Ishikawa (cell line): ENCODE measurements at regions not wholly inside any gene's neighbourhood (a gene's known extent, or its start where the extent isn't known, plus 50 kb on each side); places are given as distances from the start of the nearest gene placed in this dataset.

Source experiments
- CEBPB ChIP-seq: IDR thresholded peaks from 2 replicates; pipeline ENCODE4 v1.6.1; 2012
- CREB1 ChIP-seq: IDR thresholded peaks from 2 replicates; pipeline ENCODE4 v1.6.1; 2012; ENCODE audit warnings: low read depth
- EGR1 ChIP-seq: IDR thresholded peaks from 2 replicates; pipeline ENCODE4 v1.6.1; 2012
- EP300 ChIP-seq: IDR thresholded peaks from 2 replicates; pipeline ENCODE4 v1.6.1; 2012; ENCODE audit warnings: borderline replicate concordance
- FOXM1 ChIP-seq: IDR thresholded peaks from 2 replicates; pipeline ENCODE4 v1.6.1; 2012; ENCODE audit warnings: low read depth, borderline replicate concordance
- NFIC ChIP-seq: IDR thresholded peaks from 2 replicates; pipeline ENCODE4 v1.6.1; 2012
- RAD21 ChIP-seq: IDR thresholded peaks from 2 replicates; pipeline ENCODE4 v1.6.1; 2012; ENCODE audit warnings: low read depth
- REST ChIP-seq: IDR thresholded peaks from 2 replicates; pipeline ENCODE4 v1.6.1; 2012; ENCODE audit warnings: low read depth, mild to moderate bottlenecking
- TAF1 ChIP-seq: IDR thresholded peaks from 2 replicates; pipeline ENCODE4 v1.6.1; 2012; ENCODE audit warnings: low read depth, mild to moderate bottlenecking
- TCF12 ChIP-seq: IDR thresholded peaks from 2 replicates; pipeline ENCODE4 v1.6.1; 2012; ENCODE audit warnings: low read depth
- TEAD4 ChIP-seq: IDR thresholded peaks from 2 replicates; pipeline ENCODE4 v1.6.1; 2012
- YY1 ChIP-seq: IDR thresholded peaks from 2 replicates; pipeline ENCODE4 v1.6.1; 2012; ENCODE audit warnings: low read depth
- ZBTB7A ChIP-seq: IDR thresholded peaks from 2 replicates; pipeline ENCODE4 v1.6.1; 2012; ENCODE audit warnings: low read depth
- TF ChIP-seq, protein P1 (sequence below): IDR thresholded peaks from 2 replicates; pipeline ENCODE4 v1.6.1; 2012
- TF ChIP-seq, protein P2 (sequence below): IDR thresholded peaks from 2 replicates; pipeline ENCODE4 v1.6.1; 2012

GRCh38 chr1:118335331-118335732 lies 150.3 kb upstream of the SPAG17 start:
- TF ChIP-seq, protein P1, sequence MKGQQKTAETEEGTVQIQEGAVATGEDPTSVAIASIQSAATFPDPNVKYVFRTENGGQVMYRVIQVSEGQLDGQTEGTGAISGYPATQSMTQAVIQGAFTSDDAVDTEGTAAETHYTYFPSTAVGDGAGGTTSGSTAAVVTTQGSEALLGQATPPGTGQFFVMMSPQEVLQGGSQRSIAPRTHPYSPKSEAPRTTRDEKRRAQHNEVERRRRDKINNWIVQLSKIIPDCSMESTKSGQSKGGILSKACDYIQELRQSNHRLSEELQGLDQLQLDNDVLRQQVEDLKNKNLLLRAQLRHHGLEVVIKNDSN: no peak
- no peak for TF ChIP-seq EGR1
- TF ChIP-seq, protein P2, sequence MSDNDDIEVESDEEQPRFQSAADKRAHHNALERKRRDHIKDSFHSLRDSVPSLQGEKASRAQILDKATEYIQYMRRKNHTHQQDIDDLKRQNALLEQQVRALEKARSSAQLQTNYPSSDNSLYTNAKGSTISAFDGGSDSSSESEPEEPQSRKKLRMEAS: no peak
- no peak for TF ChIP-seq REST
- TF ChIP-seq NFIC: no peak
- TF ChIP-seq TAF1: no peak
- TF ChIP-seq TEAD4: no peak
- no peak for TF ChIP-seq EP300
- no peak for TF ChIP-seq CREB1
- no peak for TF ChIP-seq CEBPB
- TF ChIP-seq YY1: no peak
- no peak for TF ChIP-seq FOXM1
- no peak for TF ChIP-seq TCF12
- TF ChIP-seq ZBTB7A: no peak
- TF ChIP-seq RAD21: no peak

DNA sequence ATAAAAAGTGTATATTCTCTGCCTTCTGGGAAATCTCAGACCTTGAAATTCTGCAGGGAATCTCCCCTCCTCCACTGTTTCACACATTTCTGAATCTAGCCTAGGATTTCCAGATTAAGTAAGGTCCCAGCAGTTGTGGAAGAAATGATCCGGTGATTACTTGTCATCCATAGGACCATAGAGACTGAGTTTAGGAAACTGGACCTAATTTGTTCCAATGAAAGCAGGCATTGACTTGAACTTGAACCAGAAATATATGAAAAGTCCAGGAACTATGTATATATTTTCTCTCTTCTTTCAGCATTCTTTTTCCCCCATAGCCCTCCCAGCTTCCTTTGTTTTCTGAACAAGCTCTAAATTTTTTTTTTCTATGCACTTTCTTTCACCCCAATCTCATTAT lies 149.5 kb upstream of the SPAG17 start:
- no peak for TF ChIP-seq TEAD4
- no peak for TF ChIP-seq CREB1
- no peak for TF ChIP-seq NFIC
- no peak for TF ChIP-seq TCF12
- TF ChIP-seq, protein P1: no peak
- no peak for TF ChIP-seq EP300
- TF ChIP-seq FOXM1: no peak
- TF ChIP-seq ZBTB7A: no peak
- TF ChIP-seq EGR1: no peak
- no peak for TF ChIP-seq CEBPB
- no peak for TF ChIP-seq YY1
- no peak for TF ChIP-seq REST
- TF ChIP-seq TAF1: no peak
- TF ChIP-seq, protein P2: no peak
- TF ChIP-seq RAD21: no peak

DNA sequence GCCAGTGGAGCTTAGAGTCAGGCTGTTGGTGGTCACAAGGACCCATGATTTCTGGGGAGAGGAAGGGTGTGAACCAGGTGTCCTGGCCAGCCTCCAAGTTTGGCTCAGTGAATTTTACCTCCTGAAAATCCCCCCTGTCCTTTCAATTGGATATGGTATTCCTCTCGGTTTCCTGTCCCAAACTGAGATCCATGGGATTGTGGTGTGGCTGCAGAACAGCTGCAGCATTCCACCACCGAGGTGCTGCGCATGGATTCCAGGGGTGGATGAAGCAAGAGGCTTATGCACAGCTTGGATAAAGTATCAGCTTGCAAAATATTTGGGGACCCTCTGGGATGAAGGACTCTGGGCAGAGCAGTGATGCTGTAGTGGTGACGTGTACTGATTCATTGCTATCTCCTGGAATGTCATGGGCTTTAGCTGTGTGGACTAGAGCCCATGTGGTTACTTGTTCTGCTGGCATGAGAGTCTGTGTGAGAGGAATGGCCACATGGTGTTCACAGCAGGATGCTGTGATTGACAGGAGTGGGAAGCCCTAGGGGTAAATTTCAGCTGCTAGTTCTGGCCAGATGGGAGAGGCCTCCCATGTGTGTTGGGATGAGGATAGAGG lies 148.7 kb upstream of the SPAG17 start:
- TF ChIP-seq ZBTB7A (no peak), RAD21 (no peak), NFIC (no peak), TEAD4 (no peak), EGR1 (no peak)
- TF ChIP-seq, protein P2: no peak

DNA sequence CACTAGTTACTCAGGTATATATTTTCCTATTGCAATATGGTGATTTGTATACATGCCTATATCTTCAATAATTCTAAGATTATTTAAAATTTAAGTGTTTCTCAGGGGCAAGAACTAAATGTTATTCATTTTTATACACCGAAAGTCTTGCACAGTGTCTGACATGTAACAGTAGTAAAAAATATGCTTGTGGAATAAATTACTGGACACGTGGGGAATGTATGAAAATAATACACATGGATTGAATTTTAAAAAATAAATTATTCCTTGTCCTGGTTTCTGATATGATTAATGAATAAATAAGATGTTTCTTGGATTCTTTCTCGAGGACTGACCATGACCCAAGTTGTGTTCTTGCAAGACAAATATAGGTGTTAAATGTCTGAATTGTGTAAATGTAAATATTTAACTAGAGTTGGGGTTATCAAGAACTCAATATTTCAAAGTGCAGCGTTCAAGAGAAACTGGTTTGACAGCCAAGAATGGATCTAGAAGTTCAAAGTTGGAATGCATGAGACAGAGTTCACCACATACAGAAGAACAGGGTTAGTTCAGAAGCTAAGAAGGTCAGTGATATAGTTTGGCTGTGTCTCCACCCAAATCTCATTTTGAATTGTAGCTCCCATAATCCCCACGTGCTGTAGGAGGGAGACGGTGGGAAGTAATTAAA lies 142.1 kb upstream of the SPAG17 start:
- TF ChIP-seq TCF12 (no peak), CEBPB (no peak), ZBTB7A (no peak), EP300 (no peak), TAF1 (no peak), TEAD4 (no peak), EGR1 (no peak), YY1 (no peak), REST (no peak), FOXM1 (no peak), NFIC (no peak), CREB1 (no peak), RAD21 (no peak)
- TF ChIP-seq, protein P1: no peak
- TF ChIP-seq, protein P2: no peak
